HEK293 (cell line): ENCODE measurements at regions not wholly inside any gene's neighbourhood (a gene's known extent, or its start where the extent isn't known, plus 50 kb on each side); places are given as distances from the start of the nearest gene placed in this dataset.

Source experiments
- CTCF ChIP-seq: fragments of 450-650 bp; formaldehyde crosslinking; IDR thresholded peaks from 2 replicates; pipeline ENCODE4 v1.5.1; 2016; ENCODE audit warnings: missing biosample characterization, missing genetic modification characterization
- MYNN ChIP-seq: fragments of 450-650 bp; formaldehyde crosslinking; IDR thresholded peaks from 2 replicates; pipeline ENCODE4 v1.5.1; 2016; ENCODE audit warnings: missing biosample characterization, missing genetic modification characterization, borderline replicate concordance
- TRIM28 ChIP-seq: IDR thresholded peaks from 2 replicates; pipeline ENCODE4 v1.6.1; 2011; ENCODE audit warnings: low read length, control low read depth, borderline replicate concordance
- ZNF239 ChIP-seq: fragments of 450-650 bp; formaldehyde crosslinking; IDR thresholded peaks from 2 replicates; pipeline ENCODE4 v1.5.1; 2016; ENCODE audit warnings: missing biosample characterization, missing genetic modification characterization
- ZNF280C ChIP-seq: fragments of 450-650 bp; formaldehyde crosslinking; IDR thresholded peaks from 2 replicates; pipeline ENCODE4 v1.5.1; 2016; ENCODE audit warnings: missing biosample characterization, missing genetic modification characterization
- ZNF350 ChIP-seq: fragments of 450-650 bp; formaldehyde crosslinking; IDR thresholded peaks from 2 replicates; pipeline ENCODE4 v1.5.0; 2017; ENCODE audit warnings: missing biosample characterization, mild to moderate bottlenecking, missing genetic modification characterization
- ZNF48 ChIP-seq: fragments of 450-650 bp; formaldehyde crosslinking; IDR thresholded peaks from 2 replicates; pipeline ENCODE4 v1.5.1; 2016; ENCODE audit warnings: missing biosample characterization, missing genetic modification characterization
- ZNF664 ChIP-seq: fragments of 450-650 bp; formaldehyde crosslinking; IDR thresholded peaks from 2 replicates; pipeline ENCODE4 v1.5.1; 2016; ENCODE audit warnings: missing biosample characterization, missing genetic modification characterization

- TF ChIP-seq TRIM28 (no peak), CTCF (tag by site-specific recombination) (no peak), ZNF664 (tag by site-specific recombination) (no peak), ZNF280C (tag by site-specific recombination) (no peak), ZNF239 (no peak), ZNF350 (no peak), MYNN (no peak), ZNF48 (tag by site-specific recombination) (no peak)
Measured at GRCh38 chr14:94992046-94992445, 165.3 kb downstream of the DICER1 start.
